Neuron (in vitro differentiated cells): ENCODE measurements at regions not wholly inside any gene's neighbourhood (a gene's known extent, or its start where the extent isn't known, plus 50 kb on each side); places are given as distances from the start of the nearest gene placed in this dataset.

Experiments
- H2AFZ ChIP-seq: one replicate; pipeline ENCODE4 v1.6.1; 2013; ENCODE audit warnings: low read depth, mild to moderate bottlenecking, inconsistent platforms, low read length, moderate library complexity
- H3K27me3 ChIP-seq: one replicate; pipeline ENCODE4 v1.6.1; 2013; ENCODE audit warnings: low read length; ENCODE audit not compliant: insufficient read depth
- H3K36me3 ChIP-seq: one replicate; pipeline ENCODE4 v1.6.1; 2013; ENCODE audit warnings: low read length; ENCODE audit not compliant: insufficient read depth
- H3K4me1 ChIP-seq: one replicate; pipeline ENCODE4 v1.6.1; 2013; ENCODE audit warnings: low read length; ENCODE audit not compliant: insufficient read depth
- H3K4me3 ChIP-seq: 2 replicates; pipeline ENCODE4 v1.5.1; 2013; ENCODE audit warnings: mild to moderate bottlenecking, low read length, moderate library complexity
- H3K9me3 ChIP-seq: one replicate; pipeline ENCODE4 v1.6.1; 2013; ENCODE audit warnings: low read length

DNA sequence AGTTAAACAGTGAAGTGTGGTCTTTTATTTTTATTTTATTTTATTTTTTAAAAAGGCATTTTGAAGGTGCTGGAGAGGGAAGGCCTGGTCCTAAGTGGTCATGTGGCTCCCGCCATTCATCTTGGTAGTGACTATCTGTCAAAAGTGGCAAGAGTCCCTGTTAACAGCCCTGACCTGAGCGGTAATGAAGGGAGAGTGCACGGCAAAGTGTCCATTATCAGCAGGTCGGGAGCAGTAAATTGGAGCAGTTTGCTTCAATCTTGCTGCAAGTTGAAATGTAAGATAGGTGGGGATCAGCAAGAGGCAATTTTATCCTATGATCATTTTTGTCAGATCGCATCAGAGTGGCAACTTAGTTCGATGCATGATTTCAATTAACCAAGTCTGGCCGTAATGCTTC, 227.4 kb upstream of the SP4 start:
- Histone ChIP-seq H3K4me3 (no peak overlapping the region), H3K27me3 (no peaks in the 10 kb centered on the region), H3K36me3 (no peaks in the 10 kb centered on the region), H2AFZ (no peak overlapping the region), H3K9me3 (no peaks in the 10 kb centered on the region), H3K4me1 (no peaks in the 10 kb centered on the region)

DNA sequence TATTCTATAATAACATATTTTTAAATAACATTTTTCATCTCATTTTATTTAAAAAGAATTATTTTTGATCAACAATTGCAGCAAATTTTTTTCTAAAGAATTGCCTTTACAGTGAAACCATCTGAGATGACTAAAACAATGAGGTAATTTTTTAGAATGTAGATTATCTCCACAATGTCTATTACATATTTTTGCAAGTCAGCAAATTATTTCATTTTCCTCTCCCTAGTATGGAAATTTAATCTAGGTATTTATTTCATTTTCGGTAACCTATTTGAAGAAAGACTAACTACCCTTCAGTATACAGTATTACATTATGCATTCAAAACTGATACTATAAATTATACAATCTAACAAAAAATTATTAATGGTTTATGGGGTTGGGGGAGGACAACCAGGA, 213.2 kb upstream of the SP4 start:
- Histone ChIP-seq H3K9me3 (no peaks in the 10 kb centered on the region), H3K36me3 (no peaks in the 10 kb centered on the region), H3K27me3 (peaks cover 2% of the 10 kb centered on the region), H2AFZ (no peak overlapping the region), H3K4me1 (no peaks in the 10 kb centered on the region), H3K4me3 (no peak overlapping the region)

DNA sequence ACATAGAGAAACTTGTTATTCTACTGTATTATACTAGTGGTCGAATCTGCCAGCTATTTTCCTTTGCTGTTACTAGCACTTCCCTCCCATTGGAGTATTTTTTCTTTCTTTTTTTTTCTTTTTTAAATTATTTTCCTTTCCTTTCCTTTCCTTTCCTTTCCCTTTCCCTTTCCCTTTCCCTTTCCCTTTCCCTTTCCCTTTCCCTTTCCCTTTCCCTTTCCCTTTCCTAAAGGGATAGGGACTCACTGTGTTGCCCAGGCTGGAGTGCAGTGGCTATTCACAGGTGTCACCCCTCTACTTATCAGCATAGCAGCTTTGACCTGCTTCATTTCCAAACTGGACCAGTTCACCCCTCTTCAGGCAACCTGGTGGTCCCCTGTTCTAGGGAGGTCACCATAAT, 212.6 kb upstream of the SP4 start:
- Histone ChIP-seq H2AFZ (no peak overlapping the region), H3K4me1 (no peaks in the 10 kb centered on the region), H3K4me3 (no peak overlapping the region), H3K9me3 (no peaks in the 10 kb centered on the region), H3K36me3 (no peaks in the 10 kb centered on the region), H3K27me3 (peaks cover 2% of the 10 kb centered on the region)

DNA sequence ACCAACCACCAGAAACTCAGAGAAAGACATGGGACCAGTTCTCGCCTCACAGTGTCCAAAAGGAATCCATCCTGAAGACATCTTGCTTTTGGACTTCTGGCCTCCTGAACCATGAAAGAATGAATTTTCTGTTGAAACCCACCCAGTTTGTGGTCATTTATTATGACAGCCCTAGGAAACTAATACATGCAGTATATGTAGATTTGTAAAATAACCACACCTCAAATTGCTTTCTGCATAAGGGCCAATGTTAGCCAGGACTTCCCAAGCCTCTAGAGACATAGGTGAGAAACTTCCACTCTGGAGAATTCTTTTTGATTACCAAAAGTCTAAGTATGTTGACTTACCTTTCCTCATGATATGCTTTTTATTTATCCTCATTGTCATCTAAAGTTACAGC, 210.5 kb upstream of the SP4 start:
- H3K9me3 ChIP-seq = no peaks in the 10 kb centered on the region
- no peaks in the 10 kb centered on the region for H3K27me3 ChIP-seq
- no peak overlapping the region for H2AFZ ChIP-seq
- no peak overlapping the region for H3K4me3 ChIP-seq
- no peaks in the 10 kb centered on the region for H3K4me1 ChIP-seq
- no peaks in the 10 kb centered on the region for H3K36me3 ChIP-seq

DNA sequence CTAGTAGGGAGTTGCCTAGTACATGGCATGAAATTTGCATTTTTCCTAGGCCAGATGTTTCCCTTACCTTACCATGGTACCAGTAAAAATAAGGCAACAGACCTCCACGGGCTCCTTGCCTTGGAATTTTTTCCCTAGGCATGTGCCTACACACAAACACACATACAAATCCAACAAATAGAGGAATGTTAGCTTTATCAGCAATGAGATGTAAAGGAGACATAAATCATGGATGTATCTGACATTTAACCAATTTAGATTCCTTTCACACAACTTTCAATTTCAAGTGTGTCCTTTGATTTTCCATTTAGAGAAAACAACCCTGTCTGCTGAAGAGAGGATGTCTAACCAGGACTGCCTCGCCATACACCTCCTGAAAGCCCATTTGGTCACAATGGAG, 209.7 kb upstream of the SP4 start:
- Histone ChIP-seq H3K4me3 (no peak overlapping the region), H3K4me1 (no peaks in the 10 kb centered on the region), H3K27me3 (no peaks in the 10 kb centered on the region), H2AFZ (no peak overlapping the region), H3K36me3 (no peaks in the 10 kb centered on the region), H3K9me3 (no peaks in the 10 kb centered on the region)

DNA sequence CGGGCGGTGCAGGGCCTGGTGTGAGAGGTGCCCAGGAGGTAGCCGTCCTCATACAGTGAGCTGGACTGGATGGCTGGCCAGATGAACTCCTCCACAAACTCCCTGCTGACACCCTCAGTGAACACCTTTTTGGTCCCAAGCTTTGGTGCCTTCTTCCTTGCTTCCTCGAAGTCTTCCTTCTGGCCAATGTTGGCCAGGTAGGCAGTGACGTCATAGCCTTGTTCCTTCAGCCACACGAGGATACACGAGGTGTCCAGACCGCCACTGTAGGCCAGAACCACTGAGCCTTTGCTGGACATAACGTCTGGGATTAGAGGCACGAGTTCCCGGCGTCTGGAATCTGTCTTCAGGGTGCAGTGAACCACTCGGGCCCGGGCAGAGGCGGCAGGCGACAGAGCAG, 206.8 kb upstream of the SP4 start:
- no peaks in the 10 kb centered on the region for H3K27me3 ChIP-seq
- no peak overlapping the region for H2AFZ ChIP-seq
- H3K36me3 ChIP-seq = no peaks in the 10 kb centered on the region
- H3K9me3 ChIP-seq = no peaks in the 10 kb centered on the region
- no peaks in the 10 kb centered on the region for H3K4me1 ChIP-seq
- no peak overlapping the region for H3K4me3 ChIP-seq

DNA sequence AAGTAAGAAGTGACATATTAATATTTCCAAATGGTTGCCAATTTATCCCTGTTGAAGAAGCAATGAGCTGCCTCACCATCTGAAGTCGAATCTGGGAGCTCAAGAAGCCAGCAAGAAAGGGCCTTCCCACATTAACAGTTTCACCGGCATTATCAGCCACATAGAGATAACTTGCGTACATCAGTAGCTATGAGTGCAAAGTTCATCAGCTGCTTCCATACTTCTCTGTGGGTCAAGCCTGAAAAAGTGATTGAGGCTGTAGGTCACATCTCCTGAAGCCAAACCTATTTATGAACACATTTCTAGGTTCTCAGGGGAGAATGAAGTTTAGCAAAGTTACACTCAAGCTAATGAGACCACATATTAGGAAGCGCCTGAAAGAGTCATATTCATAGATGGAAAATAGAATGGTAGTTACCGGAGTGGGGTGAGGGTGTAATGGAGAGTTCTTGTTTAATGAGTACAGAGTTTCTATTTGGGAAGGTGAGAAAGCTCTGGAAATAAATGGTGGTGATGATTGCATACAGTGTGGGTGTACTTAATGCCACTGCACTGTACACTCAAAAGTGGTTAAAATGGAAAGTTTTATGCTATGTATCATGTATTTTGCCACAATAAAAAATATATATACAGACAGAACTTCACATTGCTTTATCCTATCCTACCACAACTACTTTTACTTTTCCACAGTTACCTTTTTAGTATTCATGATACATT, 189.3 kb upstream of the SP4 start:
- no peaks in the 10 kb centered on the region for H3K4me1 ChIP-seq
- no peak overlapping the region for H2AFZ ChIP-seq
- H3K36me3 ChIP-seq = no peaks in the 10 kb centered on the region
- peaks cover 7% of the 10 kb centered on the region for H3K27me3 ChIP-seq
- no peaks in the 10 kb centered on the region for H3K9me3 ChIP-seq
- H3K4me3 ChIP-seq = no peak overlapping the region

DNA sequence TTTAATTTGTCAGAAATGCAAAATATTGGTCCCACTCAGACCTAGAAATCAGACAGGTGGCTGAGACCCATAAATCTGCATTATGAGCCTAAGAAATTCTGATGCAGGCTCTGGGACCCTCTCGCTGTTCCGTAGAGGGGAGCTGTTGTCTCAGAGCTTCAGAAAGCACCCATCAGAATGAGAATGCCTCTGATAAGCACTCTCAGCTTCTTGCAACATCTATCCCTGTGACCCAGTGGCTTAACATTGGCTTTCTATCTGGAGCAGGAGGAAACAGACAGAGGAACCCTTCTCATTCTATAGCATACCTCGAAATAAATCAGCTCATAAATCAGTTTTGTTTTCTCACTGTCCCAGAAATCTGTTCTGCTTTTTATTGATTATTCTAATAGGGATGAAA, 184.6 kb upstream of the SP4 start:
- no peak overlapping the region for H3K4me3 ChIP-seq
- no peaks in the 10 kb centered on the region for H3K36me3 ChIP-seq
- peaks cover 10% of the 10 kb centered on the region for H3K27me3 ChIP-seq
- no peaks in the 10 kb centered on the region for H3K9me3 ChIP-seq
- H2AFZ ChIP-seq = no peak overlapping the region
- no peaks in the 10 kb centered on the region for H3K4me1 ChIP-seq

DNA sequence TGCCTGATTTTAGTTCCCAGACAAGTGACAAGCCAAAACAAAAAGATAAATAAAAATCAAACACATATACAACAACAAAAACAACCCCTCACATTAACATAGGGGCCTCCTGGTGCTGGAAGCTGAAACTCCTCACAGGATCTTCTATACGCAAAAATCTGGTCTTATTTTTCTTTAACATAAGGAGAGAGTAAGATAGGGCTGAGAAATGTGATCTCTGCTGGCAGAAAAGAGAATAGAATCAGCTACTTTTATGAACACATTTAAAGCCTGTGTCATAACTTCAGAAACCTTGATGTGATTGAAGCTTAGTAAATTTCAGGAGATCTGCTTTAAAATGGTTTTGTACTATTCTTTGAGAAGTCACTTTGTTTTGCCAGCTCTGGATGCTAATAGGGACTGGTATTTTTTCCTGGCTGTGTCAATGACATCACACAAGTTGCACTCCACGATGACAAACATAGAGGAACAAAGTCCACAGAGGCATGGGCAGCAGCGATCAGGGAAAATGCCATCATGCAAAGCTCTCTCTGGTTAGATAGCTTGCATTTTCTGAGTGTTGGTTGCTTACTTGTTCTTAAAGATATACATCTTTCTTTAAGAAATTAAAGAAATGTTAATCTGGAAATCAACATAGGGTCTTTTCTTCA, 176.6 kb upstream of the SP4 start:
- Histone ChIP-seq H2AFZ (no peak overlapping the region), H3K36me3 (no peaks in the 10 kb centered on the region), H3K4me1 (peaks cover 6% of the 10 kb centered on the region), H3K4me3 (no peak overlapping the region), H3K9me3 (no peaks in the 10 kb centered on the region), H3K27me3 (peaks cover 15% of the 10 kb centered on the region)

DNA sequence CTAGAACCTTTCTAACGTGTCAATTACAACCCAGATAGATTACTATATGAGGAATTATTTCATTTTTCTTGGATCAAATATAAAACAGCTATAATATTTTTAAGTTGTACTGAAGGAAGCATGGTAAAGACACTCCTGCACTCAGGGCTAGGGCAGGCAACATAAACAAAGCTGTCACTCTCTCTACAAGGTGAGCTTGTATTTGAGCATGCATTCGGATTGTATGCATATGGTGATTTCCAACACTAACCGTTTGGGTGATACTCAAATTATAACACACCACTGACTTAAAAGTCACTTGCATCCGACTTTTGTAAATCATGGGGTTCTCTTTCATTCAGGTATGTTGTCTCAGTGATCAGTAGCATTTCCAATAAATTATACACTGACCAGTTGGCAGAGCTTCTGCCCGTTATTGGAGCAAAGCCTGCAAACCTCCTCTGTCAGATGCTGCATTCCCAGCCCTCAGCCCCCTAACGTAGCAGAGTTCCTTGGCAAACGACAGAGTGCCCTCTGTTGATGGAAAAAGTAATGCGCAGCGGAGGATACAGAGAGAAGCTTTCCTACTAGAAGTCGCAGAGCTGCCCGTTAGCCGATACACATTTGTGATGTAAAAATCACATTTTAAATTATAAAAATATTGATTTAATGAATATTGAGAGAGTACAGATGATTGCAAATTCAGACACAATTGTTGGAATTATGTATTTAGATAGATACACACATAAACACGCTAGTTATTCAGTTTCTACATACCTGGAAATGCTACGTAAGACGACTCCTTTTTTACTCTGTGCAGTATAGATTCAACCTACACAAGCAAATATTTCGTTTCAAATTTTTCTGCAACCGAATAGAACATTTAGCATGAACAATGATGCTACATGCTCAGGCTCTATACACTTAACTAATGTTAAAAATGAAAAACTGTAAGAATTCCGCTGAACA, 173.9 kb upstream of the SP4 start:
- Histone ChIP-seq H3K4me1 (peaks cover 6% of the 10 kb centered on the region), H3K27me3 (peaks cover 11% of the 10 kb centered on the region), H3K36me3 (no peaks in the 10 kb centered on the region), H2AFZ (peak overlapping the region; percentile 3), H3K4me3 (no peak overlapping the region), H3K9me3 (no peaks in the 10 kb centered on the region)

DNA sequence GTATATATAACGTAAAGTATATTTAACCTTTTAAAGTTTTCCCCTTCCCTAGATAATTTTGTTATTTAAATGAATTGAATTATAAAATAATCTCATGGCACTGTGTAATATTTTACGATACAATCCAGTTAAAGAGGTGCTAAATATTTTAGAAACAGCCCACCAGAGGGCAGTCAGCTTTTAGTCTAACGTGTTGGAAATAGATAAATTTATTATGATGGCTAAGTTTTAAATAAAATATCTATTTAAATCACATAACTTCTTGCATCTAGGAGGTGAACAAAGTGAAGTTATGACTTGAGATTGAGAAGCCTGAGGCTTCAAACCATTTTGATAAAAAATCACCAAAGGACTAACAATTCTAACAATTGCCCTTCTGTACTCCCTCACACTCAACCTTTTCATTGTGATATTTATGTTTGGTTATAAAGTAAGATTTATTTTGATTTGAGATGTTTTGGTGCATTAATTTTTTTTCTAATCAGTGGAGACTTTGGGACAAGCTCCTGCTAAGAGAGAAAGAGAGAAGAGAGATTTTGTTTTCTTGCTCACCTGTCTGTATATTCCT, 171.5 kb upstream of the SP4 start:
- Histone ChIP-seq H3K9me3 (no peaks in the 10 kb centered on the region), H2AFZ (no peak overlapping the region), H3K4me1 (peaks cover 4% of the 10 kb centered on the region), H3K27me3 (peaks cover 9% of the 10 kb centered on the region), H3K36me3 (no peaks in the 10 kb centered on the region), H3K4me3 (no peak overlapping the region)

DNA sequence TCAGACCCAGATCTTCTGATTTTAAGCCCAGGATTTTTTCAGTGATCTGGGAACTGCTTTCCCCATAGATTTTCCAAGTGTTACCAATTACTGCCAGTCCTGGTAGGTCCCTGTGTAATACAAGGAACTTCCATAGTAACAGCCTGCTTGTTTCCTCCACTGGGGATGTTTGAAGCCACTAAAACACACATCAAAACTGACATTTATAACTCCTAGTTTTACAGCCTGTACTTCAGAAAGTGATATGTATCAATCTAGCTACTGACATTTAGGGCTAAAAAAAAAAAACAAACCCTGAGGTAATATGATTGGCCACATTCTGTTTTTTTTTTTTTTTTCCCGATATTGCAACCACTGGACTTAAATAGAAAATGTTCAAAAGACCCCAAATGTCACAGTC, 166.9 kb upstream of the SP4 start:
- H3K36me3 ChIP-seq = no peaks in the 10 kb centered on the region
- peaks cover 5% of the 10 kb centered on the region for H3K4me1 ChIP-seq
- H2AFZ ChIP-seq = no peak overlapping the region
- no peaks in the 10 kb centered on the region for H3K27me3 ChIP-seq
- no peak overlapping the region for H3K4me3 ChIP-seq
- H3K9me3 ChIP-seq = no peaks in the 10 kb centered on the region
